ENCODE measurements at regions not wholly inside any gene's neighbourhood (a gene's known extent, or its start where the extent isn't known, plus 50 kb on each side); places are given as distances from the start of the nearest gene placed in this dataset.
"Not testable (repeated sequence)": the region's sequence is repeated elsewhere in the genome, so short reads cannot be mapped to it uniquely, and the experiment has no call there.

- Histone ChIP-seq H3K4me1 (ENCODE audit: insufficient read depth, poor library complexity, severe bottlenecking) (peaks cover 12% of the 10 kb centered on the region), H3K9me3 (ENCODE audit: severe bottlenecking) (peaks cover 3% of the 10 kb centered on the region), H3K36me3 (ENCODE audit: low read depth) (no peaks in the 10 kb centered on the region), H3K4me3 (ENCODE audit: severe bottlenecking) (no peak overlapping the region), H3K27me3 (ENCODE audit: insufficient read depth, poor library complexity, severe bottlenecking) (no peaks in the 10 kb centered on the region), H3K27ac (ENCODE audit: poor library complexity, severe bottlenecking) (no peak overlapping the region)
- no peak for DNase-seq (ENCODE audit: low spot score)
- no peak for TF ChIP-seq CTCF (IDR thresholded peaks at IDR 0.05; ENCODE audit: poor library complexity, severe bottlenecking)
- ATAC-seq (ENCODE audit: low read depth): no peak
These were observed 273.1 kb upstream of the ARSJ start for GRCh38 chr4:114252499-114252898.

DNA sequence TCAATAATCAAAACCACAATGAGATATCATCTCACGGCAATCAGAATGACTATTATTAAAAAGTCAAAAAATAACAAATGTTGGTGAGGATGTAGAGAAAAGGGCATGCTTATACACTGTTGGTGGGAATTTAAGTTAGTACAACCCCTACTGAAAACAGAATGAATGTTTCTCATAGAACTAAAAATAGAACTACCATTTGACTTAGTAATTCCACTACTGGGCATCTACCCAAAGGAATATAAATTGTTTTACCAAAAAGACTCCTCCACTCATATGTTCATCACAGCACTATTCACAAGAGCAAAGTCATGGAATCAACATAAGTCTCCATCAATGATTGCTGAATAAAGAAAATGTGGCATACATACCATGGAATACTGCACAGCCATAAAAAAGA lies 278.1 kb upstream of the ARSJ start:
- Histone ChIP-seq H3K27me3 (ENCODE audit: insufficient read depth, poor library complexity, severe bottlenecking) (no peaks in the 10 kb centered on the region), H3K36me3 (ENCODE audit: low read depth) (no peaks in the 10 kb centered on the region), H3K27ac (ENCODE audit: poor library complexity, severe bottlenecking) (no peak overlapping the region), H3K4me1 (ENCODE audit: insufficient read depth, poor library complexity, severe bottlenecking) (no peaks in the 10 kb centered on the region), H3K9me3 (ENCODE audit: severe bottlenecking) (peaks cover 3% of the 10 kb centered on the region), H3K4me3 (ENCODE audit: severe bottlenecking) (no peak overlapping the region)
- ATAC-seq (ENCODE audit: low read depth) (no peak), DNase-seq (ENCODE audit: low spot score) (no peak)
- no peak for TF ChIP-seq CTCF (IDR thresholded peaks at IDR 0.05; ENCODE audit: poor library complexity, severe bottlenecking)

GRCh38 chr4:114262421-114262820 lies 283.0 kb upstream of the ARSJ start:
- not testable (repeated sequence) for H3K9me3 ChIP-seq (ENCODE audit: severe bottlenecking); H3K4me3 ChIP-seq (ENCODE audit: severe bottlenecking); H3K27ac ChIP-seq (ENCODE audit: poor library complexity, severe bottlenecking); ATAC-seq (ENCODE audit: low read depth); H3K36me3 ChIP-seq (ENCODE audit: low read depth); H3K27me3 ChIP-seq (ENCODE audit: insufficient read depth, poor library complexity, severe bottlenecking); DNase-seq (ENCODE audit: low spot score)
- H3K4me1 ChIP-seq (ENCODE audit: insufficient read depth, poor library complexity, severe bottlenecking): peaks cover 35% of the 10 kb centered on the region

GRCh38 chr4:114263233-114263632 lies 283.8 kb upstream of the ARSJ start:
- H3K9me3 ChIP-seq (ENCODE audit: severe bottlenecking): no peaks in the 10 kb centered on the region
- TF ChIP-seq CTCF (IDR thresholded peaks at IDR 0.05; ENCODE audit: poor library complexity, severe bottlenecking): no peak

DNA sequence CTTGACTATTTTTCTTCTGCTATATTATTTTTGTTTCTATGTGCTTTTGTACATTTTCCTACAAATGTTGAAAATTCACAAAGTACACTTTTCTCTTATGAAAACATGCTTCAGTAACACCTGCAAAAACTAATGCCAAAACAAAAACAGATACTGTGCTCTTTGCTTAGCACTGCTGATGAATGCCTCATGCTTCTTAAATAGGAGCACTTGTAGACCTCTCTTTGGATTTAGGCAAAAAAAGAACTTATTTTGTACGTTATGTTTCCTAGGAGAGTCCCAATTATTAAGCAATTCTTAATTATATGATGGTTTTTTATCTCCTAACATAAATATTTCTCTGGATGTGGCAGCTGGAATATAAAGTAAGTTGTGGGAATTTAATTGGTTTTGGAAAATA lies 285.0 kb upstream of the ARSJ start:
- no peaks in the 10 kb centered on the region for H3K36me3 ChIP-seq (ENCODE audit: low read depth)
- no peaks in the 10 kb centered on the region for H3K9me3 ChIP-seq (ENCODE audit: severe bottlenecking)
- ATAC-seq (ENCODE audit: low read depth): peak; percentile 3; the same call in 1 of the 3 replicates
- DNase-seq (ENCODE audit: low spot score): no peak
- H3K4me1 ChIP-seq (ENCODE audit: insufficient read depth, poor library complexity, severe bottlenecking): peaks cover 35% of the 10 kb centered on the region
- TF ChIP-seq CTCF (IDR thresholded peaks at IDR 0.05; ENCODE audit: poor library complexity, severe bottlenecking): no peak
- H3K27ac ChIP-seq (ENCODE audit: poor library complexity, severe bottlenecking): peak overlapping the region; percentile 88
- no peaks in the 10 kb centered on the region for H3K27me3 ChIP-seq (ENCODE audit: insufficient read depth, poor library complexity, severe bottlenecking)
- no peak overlapping the region for H3K4me3 ChIP-seq (ENCODE audit: severe bottlenecking)

More at GRCh38 chr4:114263233-114263632, 283.8 kb upstream of the ARSJ start:
- ATAC-seq (ENCODE audit: low read depth) (peak; percentile 50), DNase-seq (ENCODE audit: low spot score) (no peak)
- H3K27me3 ChIP-seq (ENCODE audit: insufficient read depth, poor library complexity, severe bottlenecking): no peaks in the 10 kb centered on the region
- peaks cover 35% of the 10 kb centered on the region for H3K4me1 ChIP-seq (ENCODE audit: insufficient read depth, poor library complexity, severe bottlenecking)
- peak overlapping the region; percentile 88 for H3K27ac ChIP-seq (ENCODE audit: poor library complexity, severe bottlenecking)
- no peak overlapping the region for H3K4me3 ChIP-seq (ENCODE audit: severe bottlenecking)
- no peaks in the 10 kb centered on the region for H3K36me3 ChIP-seq (ENCODE audit: low read depth)

All from RWPE2 (cell line).